T-helper 2 cell (primary cell): ENCODE measurements at regions not wholly inside any gene's neighbourhood (a gene's known extent, or its start where the extent isn't known, plus 50 kb on each side); places are given as distances from the start of the nearest gene placed in this dataset.
A peak's percentile ranks its signal among the peaks of the same experiment; 100 is the strongest.

Experiments used
- DNase-seq, 5 experiments: peaks; one replicate each; pipeline versions ENCODE4 v3.0.0 to v3.0.0-alpha.2; 2012 to 2022

DNA sequence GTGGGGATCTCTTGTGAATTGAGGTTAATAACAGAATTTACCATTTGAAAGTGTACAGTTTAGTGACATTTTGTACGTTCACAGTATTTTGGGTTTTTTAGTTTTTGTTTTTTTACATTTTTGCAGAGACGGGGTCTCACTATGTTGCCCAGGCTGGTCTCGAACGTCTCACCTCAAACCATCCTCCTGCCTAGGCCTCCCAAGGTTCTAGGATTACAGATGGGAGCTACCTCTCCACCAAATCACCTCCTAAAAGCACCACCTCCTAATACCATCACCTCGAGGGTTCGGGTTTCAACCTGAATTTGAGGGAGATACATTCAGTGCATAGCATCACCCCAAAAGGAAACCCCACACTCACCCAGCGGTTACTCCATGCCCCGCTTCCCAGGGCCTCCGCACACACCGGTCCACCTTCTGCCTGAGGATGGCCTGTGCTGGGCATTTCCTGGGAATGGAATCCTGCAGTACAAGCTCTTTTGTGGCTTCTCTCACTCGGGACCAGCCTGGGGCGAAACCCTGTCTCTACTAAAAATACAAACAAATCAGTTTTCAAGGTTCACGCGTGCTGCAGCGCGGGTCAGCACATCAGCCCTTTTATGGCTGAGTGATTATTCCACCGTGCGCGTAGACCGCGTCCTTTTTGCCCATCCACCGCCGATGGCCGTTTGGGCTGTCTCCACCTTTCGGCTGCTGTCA is 182.7 kb upstream of the CIBAR2 start:
- DNase-seq = no peak

DNA sequence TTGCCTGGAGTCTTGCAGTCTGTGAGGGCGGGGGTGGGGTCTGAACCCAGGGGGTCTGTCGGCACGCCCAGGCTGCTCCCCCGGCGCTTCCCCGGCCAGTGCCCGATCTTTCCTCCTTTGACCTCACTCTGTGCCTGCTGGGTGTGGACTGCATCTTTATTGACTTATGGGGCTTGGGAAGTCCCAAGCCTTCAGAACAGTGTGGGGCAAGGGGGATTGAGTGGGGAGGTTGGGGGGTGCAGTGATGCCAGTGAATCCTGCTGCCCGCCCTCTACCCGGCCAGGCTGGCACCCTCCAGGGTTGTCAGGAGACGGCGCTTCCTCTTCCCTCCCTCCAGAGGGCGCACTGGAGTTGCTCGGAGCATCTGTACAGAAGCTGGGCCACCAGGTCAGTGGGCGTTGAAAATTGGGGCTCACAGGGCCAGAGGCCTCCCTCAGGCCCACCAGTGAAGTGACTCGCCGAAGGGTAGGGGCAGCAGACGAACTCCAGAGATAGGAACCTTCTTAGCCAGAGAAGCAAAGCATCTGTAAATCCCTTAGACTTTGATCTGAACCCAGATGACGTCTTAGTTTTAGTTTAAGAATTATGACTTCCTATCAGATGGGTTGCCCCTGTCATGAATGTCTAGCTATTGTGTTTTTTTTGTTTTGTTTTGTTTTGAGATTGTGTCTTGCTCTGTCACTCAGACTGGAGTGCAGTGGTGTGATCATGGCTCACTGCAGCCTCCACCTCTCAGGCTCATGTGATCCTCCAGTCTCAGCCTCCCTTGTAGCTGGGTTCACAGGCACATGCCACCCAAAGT is 184.8 kb upstream of the CIBAR2 start:
- peak in 3 of 5 experiments; percentile 14 to 45 (median 22) for DNase-seq

DNA sequence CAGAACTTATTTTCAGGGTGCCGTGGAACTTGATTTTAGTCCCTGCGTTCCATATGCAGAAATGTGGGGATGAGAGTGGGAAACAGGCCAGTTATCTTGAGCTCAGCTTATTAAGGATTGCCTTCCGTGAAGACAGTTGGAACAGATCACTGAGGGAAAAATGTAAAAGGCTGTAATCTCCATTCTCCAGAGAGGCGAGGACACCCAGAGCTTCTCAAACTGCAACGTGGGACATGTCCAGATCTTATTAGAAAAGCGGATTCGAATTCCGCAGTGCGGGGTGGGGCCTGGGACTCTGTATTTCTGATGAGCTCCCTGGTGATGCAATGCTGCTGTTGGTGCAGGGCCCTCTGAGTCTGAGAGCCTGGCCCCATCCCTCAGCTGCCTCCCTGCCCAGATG is 185.6 kb upstream of the CIBAR2 start:
- no peak for DNase-seq

DNA sequence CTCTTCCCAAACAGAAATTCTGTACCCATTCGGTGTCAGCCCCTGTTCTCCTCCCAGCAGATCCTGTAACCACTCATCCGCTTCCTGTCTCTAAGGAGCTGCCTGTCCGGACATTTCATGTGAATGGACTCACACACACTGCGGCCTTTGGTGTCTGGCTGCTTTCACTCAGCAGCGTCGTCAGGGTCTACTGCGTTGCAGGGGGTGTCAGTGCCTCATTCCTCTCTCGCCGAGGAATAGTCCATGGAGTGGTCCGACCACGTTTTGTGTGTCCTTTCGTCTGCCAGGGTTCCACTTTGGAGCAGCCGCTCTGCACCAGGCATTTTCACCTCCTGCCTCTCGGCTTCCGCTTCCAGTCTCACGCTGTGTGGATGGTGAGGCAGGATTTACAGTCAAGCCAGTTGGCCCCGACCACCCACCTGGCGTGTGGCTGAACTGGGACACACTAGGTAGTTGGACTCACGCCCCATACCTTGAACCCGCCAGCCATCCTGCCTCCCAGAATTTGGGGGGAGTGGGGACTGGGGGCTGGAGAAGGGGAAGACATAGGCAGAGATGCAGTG is 188.2 kb upstream of the CIBAR2 start:
- no peak for DNase-seq

DNA sequence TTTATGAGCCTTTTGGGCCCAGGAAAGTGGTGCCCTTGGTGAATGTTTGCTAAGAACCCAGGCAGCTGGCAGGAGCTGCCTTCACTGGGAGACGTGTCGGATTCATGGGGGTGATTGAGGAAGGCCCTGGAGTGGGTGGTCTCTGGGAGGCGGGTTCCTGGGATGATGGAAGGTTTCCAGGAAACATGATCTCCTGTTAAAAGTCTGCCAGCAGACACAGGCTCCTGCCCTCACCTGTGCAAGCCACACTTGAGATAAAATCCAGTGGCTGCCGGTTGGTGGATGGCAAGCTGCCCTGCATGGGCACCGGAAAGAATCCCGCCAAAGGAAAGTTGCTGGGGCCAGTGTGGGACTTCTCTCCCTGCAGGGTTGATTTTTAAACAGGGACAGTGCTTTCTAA is 189.0 kb upstream of the CIBAR2 start:
- no peak for DNase-seq

DNA sequence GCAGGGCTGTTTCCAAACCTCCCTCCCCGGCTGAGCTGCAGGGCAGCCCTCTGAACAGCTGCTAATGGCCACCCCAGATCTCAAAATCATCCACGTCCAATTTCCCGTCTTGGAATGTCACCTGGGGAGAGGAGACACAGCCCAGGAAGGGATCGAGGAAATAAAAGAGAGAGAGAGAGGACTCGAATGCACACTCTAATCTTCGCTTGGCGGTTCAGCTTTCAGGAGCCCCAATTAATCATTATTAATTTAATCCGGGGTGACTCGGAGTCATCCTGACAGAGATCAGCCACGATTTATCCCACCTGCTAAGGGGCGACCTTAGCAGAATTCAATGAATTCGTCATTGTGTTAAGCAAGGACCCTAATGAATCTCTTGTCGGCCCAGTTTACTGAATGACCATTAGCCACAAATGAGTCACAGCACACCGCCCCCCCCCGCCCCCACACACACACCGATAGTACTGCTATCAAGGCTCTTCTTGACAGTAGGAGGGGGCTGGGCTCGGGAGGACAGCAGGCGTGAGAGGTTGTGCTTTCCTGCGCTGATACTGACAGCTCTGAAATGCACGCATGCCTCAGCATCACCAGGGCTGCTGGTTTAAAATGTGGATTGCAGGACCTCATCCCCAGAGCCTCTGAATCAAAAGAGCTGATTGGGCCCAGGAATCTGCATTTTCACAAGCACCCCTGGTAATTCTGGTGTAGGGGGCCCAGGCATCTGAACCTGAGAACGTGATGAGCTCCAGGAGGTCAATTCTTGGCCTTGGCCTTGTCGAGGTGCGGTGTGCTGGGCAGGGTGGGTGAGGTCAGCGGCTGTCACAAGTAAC is 190.0 kb upstream of the CIBAR2 start:
- no peak for DNase-seq

DNA sequence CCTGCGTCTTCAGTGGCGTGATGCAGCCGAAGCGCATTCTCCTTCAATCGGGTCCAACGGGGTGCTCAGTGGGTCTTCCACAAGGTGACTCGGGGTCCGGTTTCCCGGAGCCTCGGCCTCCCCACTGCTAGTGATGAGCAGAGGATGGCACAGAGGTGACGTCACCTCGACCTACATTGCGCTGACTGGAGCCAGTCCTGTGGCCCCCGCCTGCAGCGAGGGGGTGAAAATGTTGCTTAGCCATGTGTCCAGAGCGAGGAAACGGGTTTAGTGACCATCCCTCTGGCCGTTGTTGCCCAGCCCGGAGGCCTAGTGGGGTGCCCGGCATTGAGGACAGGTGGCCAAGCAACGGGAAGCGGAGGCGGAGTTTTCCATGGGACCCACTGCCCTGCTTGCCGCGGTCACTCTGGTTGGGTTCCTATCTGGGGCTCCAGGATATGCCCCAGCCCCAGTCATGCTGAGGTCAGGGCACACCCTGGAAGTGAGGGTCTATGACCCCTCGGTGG is 190.6 kb upstream of the CIBAR2 start:
- DNase-seq = no peak

DNA sequence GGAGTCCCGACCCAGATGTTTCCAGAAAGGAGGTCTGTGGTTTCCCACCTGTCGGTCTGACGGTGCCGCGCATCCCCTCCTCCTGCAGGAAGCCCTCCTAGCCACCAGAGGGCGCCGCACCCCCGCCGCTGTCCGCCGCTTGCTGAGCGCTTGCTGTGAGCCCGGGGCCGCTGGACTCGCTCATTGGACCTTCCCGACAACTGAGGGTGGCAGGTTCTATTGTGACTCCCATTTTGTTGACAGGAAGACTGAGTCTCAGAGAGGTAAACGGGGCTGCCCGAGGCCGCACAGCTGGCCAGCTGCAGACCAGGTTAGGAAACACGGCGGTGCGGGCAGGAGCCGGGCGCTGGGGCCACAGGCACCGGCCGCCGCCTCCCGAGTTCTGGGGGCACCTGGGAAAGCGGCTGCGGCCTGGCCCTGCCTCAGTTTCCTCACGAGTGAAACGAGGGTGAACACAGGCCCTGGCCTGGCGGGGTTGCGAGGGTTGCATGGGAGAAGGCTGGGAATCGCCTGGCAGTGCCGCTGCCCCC is 191.1 kb upstream of the CIBAR2 start:
- DNase-seq = peak; percentile 54 to 85 (median 56)

DNA sequence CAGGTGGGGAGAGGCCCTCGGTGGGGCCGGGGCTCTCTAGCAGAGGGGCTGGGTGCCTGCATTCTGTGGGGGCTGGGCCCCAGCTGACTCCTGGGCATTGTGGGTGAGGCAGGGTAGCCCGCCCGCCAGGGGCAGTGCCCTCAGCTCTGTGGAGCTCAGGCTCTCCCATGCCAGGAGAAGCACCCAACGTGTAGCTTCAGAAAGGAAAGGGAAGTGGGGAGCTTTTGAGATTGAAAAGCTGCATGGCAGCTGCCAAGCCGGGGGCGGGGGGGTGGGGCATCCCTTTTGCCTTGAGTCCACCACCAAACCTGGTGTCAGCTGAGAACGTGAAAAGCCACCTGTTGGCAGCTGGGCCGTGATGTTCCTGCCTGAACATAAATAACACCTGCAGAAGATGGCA is 192.1 kb upstream of the CIBAR2 start:
- DNase-seq = no peak

DNA sequence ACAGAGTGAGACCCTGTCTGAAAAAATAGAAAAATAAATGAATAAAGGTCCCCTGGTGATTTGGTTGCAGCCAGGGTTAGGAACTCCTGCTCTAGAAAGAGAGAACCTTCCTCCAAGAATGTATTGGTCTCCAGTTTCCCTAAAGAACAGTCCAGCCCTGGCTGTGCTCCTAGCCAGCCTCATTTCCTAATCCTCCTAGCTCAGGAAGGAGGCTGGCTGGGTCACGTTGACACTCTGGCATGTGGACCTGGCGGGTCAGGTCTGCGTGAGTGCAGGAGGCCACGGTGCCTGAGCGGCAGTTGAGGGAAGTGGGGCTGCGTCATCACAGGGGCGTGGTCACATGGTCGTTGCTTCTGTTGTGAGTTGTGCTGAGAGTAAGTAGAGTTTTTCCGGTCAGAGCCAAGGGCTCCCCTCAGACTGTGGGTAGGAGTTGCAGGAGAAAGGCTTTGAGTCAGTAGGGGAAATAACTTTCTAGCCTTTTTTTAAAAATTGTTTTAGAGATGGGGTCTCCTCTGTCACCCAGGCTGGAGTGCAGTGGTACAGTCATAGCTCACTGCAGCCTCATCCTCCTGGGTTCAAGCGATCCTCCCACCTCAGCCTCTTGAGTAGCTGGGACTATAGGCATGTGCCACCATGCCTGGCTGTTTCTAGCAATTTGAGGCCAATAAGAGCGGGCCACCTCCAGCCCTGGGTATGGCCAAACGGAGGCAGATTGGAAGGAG is 194.0 kb upstream of the CIBAR2 start:
- peak in 4 of 5 experiments; percentile 20 to 92 (median 42) for DNase-seq

DNA sequence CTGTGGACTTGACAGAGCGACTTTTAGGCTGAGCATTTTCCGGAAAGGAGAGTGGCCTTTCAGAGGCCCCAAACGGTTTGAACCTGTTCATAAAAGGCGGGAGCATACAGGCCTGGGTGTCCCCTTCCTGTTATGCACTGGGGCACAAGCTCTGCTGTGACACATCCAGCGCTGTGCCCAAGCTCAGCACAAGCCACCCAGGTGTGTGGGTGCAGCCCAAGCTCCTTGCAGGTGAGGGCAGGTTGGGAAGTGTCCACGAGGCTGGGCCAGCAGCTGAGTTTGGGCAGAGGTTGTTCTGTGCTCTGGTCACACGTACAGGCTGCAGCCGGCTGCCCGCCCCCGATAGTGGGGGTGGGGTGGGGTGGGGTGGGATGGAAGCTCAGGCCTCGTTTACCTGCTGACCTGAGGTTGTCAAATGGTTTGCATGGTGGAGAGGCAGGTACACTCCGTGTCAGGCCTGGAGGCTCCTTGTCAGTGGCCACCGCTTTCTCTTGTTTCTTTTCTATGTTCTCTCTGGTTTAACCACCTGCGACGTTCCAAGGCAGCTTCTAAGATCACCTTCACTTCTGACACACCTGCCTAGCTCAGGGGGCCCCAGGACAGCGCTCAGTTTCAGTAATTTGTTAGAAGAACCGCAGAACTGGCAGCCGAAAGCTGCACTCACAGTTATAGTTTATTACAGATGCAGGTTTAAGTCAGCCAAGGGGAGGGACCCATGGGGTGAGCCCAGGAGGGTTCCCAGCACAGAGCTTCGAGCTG is 194.7 kb upstream of the CIBAR2 start:
- DNase-seq = no peak

DNA sequence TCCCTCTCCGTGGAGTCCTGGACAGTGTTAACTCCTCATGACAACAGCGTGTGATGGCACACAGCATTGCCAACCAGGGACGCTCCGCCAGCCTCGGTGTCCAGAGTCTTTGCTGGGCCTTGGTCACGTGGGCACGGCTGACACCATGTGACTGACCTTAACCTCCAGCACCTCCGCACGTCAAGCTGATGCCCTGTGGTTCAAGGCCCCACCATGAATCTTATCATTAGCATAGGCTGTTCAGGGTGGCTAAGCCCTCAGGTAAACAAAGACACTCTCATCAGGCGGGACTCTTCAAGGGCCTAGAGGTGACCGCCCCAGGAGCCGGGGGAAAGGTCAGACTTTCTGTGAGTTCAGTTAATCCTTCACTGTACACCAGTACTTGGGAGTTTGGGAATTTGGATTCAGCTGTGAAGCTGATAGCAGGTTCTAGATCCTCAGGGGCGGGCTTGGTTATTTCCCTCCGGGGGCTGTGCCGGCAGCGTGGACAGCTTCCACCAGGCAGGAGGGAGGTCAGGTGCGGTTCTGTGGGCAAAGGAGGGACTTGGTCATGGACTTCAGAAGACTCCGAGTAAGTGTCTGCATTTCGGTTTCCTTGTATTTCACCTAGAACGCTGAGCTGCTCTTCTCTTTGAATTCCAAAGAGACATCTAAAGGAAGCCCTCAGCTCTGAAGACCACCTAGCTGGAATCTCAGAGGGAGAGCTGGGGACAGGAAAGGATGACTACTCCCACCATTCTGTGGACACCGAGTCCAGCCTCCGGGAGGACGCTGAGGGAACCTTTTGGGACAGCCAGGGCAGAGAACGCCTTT is 195.5 kb upstream of the CIBAR2 start:
- DNase-seq = no peak

DNA sequence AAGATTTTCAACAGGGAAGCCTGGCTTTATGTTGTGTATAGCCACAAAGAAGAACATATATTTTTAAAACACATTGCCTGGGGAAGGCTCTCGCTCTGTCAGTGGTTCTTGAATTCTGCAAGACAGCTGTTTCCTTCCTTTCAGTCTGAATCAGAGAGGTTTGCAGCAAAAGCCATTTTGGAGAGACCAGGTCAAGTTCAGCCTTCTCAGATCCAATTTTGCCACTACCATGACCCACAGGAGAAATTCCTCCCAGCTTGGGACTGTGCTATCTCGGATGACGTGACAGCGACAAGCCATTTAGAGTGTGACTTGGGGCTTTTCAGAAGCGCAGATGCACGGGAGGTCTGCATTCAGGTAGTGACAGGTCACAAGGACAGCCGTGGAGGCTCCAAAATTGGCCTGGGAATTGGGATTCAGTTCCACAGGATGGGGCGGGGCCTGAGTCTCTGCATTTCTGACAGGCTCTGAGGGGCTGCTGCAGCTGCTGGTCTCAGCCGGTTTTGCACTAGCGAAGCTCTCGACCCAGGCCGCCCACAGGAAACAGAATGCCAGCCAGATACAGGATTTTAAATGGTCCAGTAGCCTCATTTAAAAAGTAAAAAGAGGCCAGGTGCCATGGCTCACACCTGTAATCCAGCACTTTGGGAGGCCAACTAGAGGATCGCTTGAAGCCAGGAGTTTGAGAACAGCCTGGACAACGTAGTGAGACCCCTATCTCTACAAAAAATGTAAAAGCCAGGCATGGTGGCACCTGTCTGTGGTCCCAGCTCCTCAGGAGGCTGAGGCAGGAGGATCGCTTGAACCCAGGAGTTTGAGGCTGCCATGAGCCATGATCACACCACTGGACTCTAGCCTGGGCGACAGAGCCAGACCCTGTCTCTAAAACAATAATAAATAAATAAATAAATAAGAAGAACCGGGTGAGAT is 196.6 kb upstream of the CIBAR2 start:
- DNase-seq = no peak

DNA sequence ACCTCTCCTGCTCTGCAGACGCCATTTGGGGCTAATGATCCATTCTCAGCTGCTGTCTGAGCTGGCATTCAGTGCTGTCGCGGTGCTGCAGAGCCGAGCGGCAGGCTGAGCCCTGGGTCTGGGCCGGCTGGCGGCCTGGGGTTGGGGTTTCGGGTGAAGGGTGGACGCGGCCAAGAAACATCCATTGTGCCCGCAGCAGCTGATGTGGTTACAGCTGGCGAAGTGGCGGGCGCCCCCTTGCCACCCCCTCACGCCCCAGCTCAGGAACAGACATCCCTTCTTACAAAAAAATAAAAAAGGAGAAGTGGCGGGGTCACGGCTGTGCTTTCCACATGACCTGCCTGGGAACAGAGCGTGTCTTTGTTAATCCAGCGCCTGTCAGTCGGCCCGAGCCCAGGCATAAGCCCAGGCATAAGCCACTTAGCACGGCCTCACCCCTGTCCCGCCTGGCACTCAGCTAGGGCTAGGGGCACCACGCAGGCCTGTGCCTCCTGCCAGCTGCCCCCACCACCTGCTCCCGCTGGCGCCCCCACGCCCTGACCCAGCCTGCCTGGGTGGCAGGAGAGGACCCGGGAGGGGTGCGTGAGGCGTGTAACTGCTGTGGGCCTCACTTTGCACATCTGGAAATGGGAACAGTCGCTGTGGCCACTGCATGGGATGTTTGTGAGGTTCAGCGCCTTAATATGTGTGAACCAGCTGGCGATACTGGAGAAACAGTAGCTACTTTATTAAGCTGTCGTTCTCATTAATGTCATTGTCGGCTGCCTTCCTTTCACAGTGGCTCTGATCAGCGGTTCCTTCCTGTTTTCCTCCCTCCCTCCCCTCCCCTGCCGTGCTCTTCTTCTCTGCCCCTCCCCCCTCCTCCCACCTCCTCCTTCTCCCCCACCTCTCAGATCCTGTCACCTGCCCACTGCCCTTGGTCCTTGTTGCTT is 197.7 kb upstream of the CIBAR2 start:
- peak in 1 of 5 experiments; percentile 37 for DNase-seq

DNA sequence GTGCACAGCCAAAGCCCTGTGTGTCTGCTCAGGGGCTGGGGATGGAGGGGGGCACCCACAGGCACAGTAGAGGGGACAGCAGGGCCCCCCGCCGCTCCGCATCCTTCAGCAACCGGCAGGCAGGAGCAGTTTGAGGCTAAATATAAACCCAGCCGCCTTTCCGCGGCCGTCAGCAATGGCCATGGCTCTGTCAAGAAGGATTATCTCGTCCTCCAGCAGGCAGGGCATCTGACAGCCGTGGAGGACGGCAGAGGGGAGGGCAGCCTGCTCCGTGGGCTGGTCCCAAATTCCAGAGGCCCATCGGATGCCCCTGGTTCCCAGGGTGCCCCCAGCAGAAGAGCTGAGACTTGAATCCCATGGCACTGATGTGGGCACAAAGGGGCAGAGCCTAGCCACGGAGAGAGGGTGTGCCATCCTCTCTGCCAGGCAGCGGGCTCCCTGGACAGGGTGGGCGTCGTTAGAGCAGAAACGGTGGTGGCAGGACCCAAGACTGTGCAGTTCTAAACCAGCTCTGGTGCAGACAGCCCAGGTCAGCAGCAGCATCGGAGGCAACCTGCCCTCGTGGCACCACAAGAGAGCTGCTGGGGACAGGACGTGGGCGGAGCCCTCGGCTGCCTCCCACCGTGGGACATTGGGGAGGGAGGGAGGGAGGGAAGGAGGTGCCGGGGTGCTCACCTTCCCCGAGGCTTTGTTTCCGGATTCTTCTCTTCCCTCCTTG is 198.8 kb upstream of the CIBAR2 start:
- peak in 1 of 5 experiments; percentile 44 for DNase-seq

DNA sequence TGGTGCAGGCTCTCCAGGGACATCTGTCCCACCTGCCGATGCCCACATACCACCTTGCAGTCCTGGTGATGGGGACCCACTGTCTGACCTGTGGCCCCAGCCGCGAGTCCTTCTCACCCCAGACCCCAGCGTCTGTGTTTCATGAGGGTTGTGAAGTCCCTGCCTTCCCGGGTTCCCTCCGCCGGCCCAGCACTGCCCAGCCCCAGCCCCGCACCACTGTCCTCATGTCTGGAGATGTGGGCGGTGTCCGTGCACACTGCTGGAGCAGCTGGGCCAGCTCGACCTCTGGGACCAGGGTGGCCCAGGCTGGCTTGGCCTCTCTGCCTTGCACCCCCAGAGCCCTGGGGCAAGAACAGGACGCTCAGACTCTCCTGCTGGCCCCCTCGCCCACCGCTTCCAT is 199.5 kb upstream of the CIBAR2 start:
- no peak for DNase-seq

DNA sequence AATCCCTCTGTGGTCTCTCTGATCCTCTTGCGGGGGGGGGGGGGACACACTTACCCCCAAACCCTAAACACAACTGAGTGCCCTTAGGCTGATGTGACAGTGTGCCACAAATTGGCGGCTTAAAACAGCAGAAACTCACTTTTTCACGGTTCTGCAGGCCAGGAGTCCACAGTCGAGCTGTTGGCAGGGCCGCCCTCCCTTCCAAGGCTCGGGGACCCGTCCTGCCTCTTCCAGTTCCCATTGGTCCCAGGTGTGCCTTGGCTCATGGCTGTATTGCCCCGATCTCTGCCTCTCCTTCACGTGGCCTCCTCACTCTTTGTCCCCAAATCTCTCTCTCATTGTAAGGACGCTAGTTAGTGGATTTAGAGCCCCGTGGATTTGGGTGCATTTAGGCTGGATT is 199.9 kb upstream of the CIBAR2 start:
- no peak for DNase-seq
